MM.1S (cell line): ENCODE measurements at regions not wholly inside any gene's neighbourhood (a gene's known extent, or its start where the extent isn't known, plus 50 kb on each side); places are given as distances from the start of the nearest gene placed in this dataset.

ENCODE experiments used
- DNase-seq: peaks from one replicate; pipeline ENCODE4 v3.0.0-alpha.2; 2015
- H2AFZ ChIP-seq: fragments of 300-600 bp; sonication (generic); 2 replicates; pipeline ENCODE4 v1.6.0; 2016; ENCODE audit warnings: antibody characterized with exemption, low read length
- H3F3A ChIP-seq: fragments of 300-600 bp; sonication (generic); 2 replicates; pipeline ENCODE4 v1.6.1; 2016; ENCODE audit warnings: mild to moderate bottlenecking, antibody characterized with exemption, low read length, moderate library complexity, mixed read lengths; ENCODE audit not compliant: insufficient read depth
- H3K27ac ChIP-seq: fragments of 300-600 bp; sonication (generic); 2 replicates; pipeline ENCODE4 v1.5.1; 2016; ENCODE audit warnings: mild to moderate bottlenecking, low read length
- H3K27me3 ChIP-seq: fragments of 300-600 bp; sonication (generic); replicated peaks from 2 replicates; pipeline ENCODE4 v1.6.0; 2016; ENCODE audit warnings: low read length; ENCODE audit not compliant: insufficient read depth
- H3K36me3 ChIP-seq: fragments of 300-600 bp; sonication (generic); replicated peaks from 2 replicates; pipeline ENCODE4 v1.6.1; 2016; ENCODE audit warnings: mild to moderate bottlenecking, low read length, mixed read lengths; ENCODE audit not compliant: insufficient read depth
- H3K4me1 ChIP-seq: fragments of 300-600 bp; sonication (generic); 2 replicates; pipeline ENCODE4 v1.6.1; 2016; ENCODE audit warnings: low read length, mixed read lengths
- H3K4me2 ChIP-seq: fragments of 300-600 bp; sonication (generic); 2 replicates; pipeline ENCODE4 v1.6.0; 2016; ENCODE audit warnings: low read depth, low read length
- H3K4me3 ChIP-seq: fragments of 300-600 bp; sonication (generic); 2 replicates; pipeline ENCODE4 v1.5.1; 2016; ENCODE audit warnings: low read length, mixed read lengths
- H3K79me2 ChIP-seq: fragments of 300-600 bp; sonication (generic); 2 replicates; pipeline ENCODE4 v1.6.1; 2016; ENCODE audit warnings: mixed run types, low read length, mixed read lengths
- H3K9ac ChIP-seq: fragments of 300-600 bp; sonication (generic); 2 replicates; pipeline ENCODE4 v1.6.1; 2016; ENCODE audit warnings: low read length, mixed read lengths
- H3K9me2 ChIP-seq: fragments of 300-600 bp; sonication (generic); replicated peaks from 2 replicates; pipeline ENCODE4 v1.6.1; 2016; ENCODE audit warnings: mild to moderate bottlenecking, low read length, mixed read lengths; ENCODE audit not compliant: insufficient read depth
- H3K9me3 ChIP-seq: fragments of 300-600 bp; sonication (generic); replicated peaks from 2 replicates; pipeline ENCODE4 v1.6.1; 2016; ENCODE audit warnings: mild to moderate bottlenecking, low read length, mixed read lengths; ENCODE audit not compliant: insufficient read depth
- H4K20me1 ChIP-seq: fragments of 300-600 bp; sonication (generic); 2 replicates; pipeline ENCODE4 v1.6.1; 2016; ENCODE audit warnings: mild to moderate bottlenecking, low read length, moderate library complexity, mixed read lengths; ENCODE audit not compliant: insufficient read depth
- EZH2 ChIP-seq: fragments of 300-600 bp; sonication (generic); optimal IDR thresholded peaks from 2 replicates; pipeline ENCODE3; 2017; ENCODE audit warnings: low read depth, mild to moderate bottlenecking, antibody characterized with exemption, low read length, mixed read lengths
- EZH2phosphoT487 ChIP-seq: fragments of 300-600 bp; sonication (generic); IDR thresholded peaks from 2 replicates; pipeline ENCODE4 v1.6.1; 2018; ENCODE audit warnings: antibody characterized with exemption, low read length
- TF ChIP-seq, protein P1 (sequence below): fragments of 300-600 bp; sonication (generic); IDR thresholded peaks from 2 replicates; pipeline ENCODE4 v1.5.1; 2016; ENCODE audit warnings: antibody characterized with exemption, low read length, mixed read lengths

DNA sequence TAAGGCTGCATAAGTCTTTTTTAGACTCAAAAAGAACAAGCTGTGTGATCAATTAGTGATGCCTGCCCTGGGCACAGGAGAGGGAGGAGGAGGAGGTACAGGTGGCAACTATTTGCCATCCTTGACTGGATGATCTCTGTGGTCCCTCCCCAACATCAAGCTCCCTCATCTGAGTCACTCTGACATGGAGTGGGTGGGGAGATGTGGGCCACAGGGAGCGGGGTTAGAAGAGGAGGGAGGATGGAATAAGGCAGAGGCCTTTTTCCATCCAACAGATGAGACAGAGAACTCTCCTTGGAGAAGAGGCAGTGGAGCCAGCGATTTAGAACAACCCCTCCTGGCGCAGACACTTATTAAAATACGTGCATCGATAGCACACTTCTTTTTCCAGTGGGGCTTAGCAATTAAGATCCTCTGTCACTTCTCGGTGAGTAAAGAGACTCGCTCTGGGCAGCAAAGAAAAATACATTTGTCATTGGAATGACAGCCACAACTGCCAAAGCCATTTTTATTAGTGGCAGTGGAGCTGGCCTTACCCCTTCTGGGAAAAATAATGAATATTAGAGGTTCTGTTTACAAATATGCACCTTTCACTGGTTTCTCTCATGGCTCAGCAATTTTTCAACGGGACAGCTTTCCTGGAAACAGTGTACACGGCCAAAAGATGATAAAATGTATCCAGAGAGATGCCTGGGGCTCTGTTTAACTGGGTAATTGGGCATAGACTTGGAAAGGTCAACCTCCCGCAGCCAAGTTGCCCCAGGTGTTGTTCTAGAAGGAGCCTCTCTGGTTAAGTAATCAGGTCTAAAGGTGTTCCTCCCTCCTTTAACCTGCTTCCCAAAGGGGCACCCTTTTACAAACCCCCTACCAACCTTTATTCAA is 238.4 kb upstream of the CXCR4 start:
- Histone ChIP-seq H2AFZ (no peak overlapping the region), H3K27me3 (no peaks in the 10 kb centered on the region), H3K9me2 (no peaks in the 10 kb centered on the region), H4K20me1 (no peaks in the 10 kb centered on the region), H3K4me2 (no peak overlapping the region), H3K9ac (no peak overlapping the region), H3F3A (no peaks in the 10 kb centered on the region), H3K79me2 (no peaks in the 10 kb centered on the region), H3K36me3 (no peaks in the 10 kb centered on the region), H3K4me1 (no peaks in the 10 kb centered on the region), H3K27ac (no peak overlapping the region), H3K4me3 (no peak overlapping the region), H3K9me3 (no peaks in the 10 kb centered on the region)
- DNase-seq: no peak
- no peak for TF ChIP-seq EZH2phosphoT487
- TF ChIP-seq, protein P1, sequence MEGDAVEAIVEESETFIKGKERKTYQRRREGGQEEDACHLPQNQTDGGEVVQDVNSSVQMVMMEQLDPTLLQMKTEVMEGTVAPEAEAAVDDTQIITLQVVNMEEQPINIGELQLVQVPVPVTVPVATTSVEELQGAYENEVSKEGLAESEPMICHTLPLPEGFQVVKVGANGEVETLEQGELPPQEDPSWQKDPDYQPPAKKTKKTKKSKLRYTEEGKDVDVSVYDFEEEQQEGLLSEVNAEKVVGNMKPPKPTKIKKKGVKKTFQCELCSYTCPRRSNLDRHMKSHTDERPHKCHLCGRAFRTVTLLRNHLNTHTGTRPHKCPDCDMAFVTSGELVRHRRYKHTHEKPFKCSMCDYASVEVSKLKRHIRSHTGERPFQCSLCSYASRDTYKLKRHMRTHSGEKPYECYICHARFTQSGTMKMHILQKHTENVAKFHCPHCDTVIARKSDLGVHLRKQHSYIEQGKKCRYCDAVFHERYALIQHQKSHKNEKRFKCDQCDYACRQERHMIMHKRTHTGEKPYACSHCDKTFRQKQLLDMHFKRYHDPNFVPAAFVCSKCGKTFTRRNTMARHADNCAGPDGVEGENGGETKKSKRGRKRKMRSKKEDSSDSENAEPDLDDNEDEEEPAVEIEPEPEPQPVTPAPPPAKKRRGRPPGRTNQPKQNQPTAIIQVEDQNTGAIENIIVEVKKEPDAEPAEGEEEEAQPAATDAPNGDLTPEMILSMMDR: no peak
- TF ChIP-seq EZH2: no peak

DNA sequence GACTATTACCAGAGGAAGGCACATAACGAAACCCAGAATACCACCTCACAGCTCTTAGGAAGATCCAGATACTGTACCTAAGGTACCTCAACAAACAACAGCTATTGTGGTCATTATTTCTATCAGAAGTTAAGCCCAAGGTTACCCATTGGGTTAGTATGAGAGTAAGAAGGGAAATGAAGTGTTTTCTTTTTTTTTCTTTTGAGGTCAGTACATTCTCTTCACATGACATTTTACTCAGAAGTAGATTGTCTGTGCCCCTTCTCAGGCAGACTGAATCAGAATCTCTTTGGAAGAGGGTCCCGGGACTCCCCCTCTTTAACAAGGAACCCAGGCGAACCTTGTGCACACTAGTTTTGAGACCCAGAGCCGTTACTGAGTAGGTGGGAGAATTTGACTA is 233.7 kb upstream of the CXCR4 start:
- TF ChIP-seq EZH2 (no peak), EZH2phosphoT487 (no peak)
- TF ChIP-seq, protein P1: no peak
- Histone ChIP-seq H3K9me3 (no peaks in the 10 kb centered on the region), H3F3A (no peaks in the 10 kb centered on the region), H2AFZ (no peak overlapping the region), H3K9ac (no peak overlapping the region), H3K4me2 (no peak overlapping the region), H3K9me2 (no peaks in the 10 kb centered on the region), H4K20me1 (no peaks in the 10 kb centered on the region), H3K27me3 (no peaks in the 10 kb centered on the region), H3K4me3 (no peak overlapping the region), H3K36me3 (no peaks in the 10 kb centered on the region), H3K27ac (no peak overlapping the region), H3K4me1 (no peaks in the 10 kb centered on the region), H3K79me2 (no peaks in the 10 kb centered on the region)
- no peak for DNase-seq

DNA sequence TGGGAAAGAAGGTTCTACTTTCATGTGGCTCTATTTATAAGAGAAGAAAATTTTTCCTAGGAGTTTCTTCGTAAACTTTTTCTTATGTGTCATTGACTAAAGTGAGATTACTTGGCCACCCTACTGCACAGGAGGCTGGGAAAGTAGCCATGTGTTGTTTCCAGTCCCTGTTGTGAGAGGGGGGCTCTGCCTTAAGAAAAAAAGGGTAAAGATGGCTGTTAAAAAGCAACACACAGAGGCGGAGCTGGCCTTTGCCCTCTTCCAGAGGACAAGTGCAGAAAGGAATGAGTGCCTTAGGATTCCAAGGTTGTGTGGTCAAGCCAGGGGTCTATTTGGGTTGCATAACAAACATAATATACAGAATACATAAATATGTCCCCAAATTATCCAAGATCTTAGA is 230.0 kb upstream of the CXCR4 start:
- Histone ChIP-seq H3K27ac (no peak overlapping the region), H4K20me1 (no peaks in the 10 kb centered on the region), H3K9me2 (no peaks in the 10 kb centered on the region), H3K4me1 (no peaks in the 10 kb centered on the region), H3K9ac (no peak overlapping the region), H3K4me3 (no peak overlapping the region), H3K4me2 (no peak overlapping the region), H3K36me3 (no peaks in the 10 kb centered on the region), H3K79me2 (no peaks in the 10 kb centered on the region), H3F3A (no peaks in the 10 kb centered on the region), H3K9me3 (no peaks in the 10 kb centered on the region), H3K27me3 (no peaks in the 10 kb centered on the region), H2AFZ (no peak overlapping the region)
- TF ChIP-seq, protein P1: no peak
- TF ChIP-seq EZH2phosphoT487 (no peak), EZH2 (no peak)
- DNase-seq: no peak
